ENCODE measurements at regions not wholly inside any gene's neighbourhood (a gene's known extent, or its start where the extent isn't known, plus 50 kb on each side); places are given as distances from the start of the nearest gene placed in this dataset.
"Not testable (repeated sequence)": the region's sequence is repeated elsewhere in the genome, so short reads cannot be mapped to it uniquely, and the experiment has no call there.

DNA sequence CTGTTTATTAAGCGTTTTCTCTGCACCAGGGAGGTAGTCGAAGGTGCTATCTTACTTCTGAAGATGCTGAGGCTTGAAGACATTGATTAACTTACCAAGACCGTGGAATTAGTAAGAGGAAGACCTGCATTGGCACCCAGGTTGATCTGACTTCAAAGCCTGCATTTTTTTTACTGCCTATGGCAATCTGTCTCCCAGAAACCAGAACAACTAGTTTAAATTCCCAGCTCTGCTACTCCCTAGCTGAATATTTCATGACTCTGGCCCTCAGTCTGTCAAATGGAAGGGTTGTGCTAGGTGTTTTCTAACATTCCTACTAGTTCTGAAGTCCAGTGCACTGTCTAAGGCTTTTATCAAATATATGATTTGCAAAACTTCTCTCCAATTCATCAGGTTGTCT, 52.0 kb upstream of the GRAMD1B start:
- no peak for DNase-seq

DNA sequence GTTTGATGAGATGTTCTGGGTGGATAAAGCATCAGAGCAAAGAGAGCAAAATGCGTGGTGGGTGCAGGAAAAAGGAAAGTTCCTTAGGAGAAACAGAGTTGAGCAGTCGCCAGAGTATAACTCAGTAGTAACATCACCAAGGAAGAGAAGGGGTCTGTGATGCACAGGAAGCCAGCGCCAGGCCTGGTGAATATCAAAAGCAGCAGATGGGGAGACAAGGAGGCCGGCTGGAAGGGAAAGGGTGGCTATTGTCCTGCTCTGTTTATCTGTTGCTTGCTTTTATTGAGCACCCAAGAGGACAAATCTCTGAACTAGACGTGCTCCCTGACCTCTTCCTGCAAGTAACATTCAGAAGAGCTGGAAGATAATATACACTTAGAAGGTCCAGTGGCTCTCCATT, 52.7 kb upstream of the GRAMD1B start:
- no peak for DNase-seq

DNA sequence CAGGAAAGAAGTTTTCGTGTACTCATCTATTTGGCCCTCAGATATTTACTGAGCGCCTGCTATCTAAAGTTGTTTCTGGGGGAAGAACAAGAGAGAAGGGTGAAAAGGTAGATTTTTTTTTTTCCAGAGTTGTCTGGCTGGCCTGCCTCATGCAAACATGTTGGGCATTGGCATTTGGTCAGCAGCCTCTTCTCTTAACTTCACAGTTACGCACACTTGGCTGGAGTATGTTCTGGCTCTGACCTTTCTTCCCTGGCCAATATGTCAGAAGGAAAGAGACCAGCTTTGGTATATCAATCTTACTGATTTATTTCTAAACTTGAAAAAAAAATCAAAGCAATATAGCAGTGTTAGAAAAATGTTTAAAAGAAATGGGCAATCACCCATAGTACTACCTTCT, 54.2 kb upstream of the GRAMD1B start:
- no peak for DNase-seq

DNA sequence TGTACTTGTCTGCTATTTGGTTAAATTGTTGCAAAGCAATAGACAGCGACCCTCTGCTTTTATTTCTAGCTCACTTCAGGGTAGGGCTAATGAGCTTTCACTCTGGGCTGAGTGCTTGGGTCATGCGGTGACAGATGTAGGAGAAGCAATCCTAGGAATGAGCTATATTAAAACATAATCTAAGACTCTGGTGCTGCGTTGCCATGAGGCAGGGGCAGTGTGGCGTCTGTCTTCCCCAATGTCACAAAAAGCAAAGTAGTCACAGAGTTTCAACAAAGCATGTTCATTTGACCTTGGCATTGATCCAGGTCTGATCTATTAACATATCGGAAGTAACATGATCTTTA, 55.5 kb upstream of the GRAMD1B start:
- DNase-seq: no peak

DNA sequence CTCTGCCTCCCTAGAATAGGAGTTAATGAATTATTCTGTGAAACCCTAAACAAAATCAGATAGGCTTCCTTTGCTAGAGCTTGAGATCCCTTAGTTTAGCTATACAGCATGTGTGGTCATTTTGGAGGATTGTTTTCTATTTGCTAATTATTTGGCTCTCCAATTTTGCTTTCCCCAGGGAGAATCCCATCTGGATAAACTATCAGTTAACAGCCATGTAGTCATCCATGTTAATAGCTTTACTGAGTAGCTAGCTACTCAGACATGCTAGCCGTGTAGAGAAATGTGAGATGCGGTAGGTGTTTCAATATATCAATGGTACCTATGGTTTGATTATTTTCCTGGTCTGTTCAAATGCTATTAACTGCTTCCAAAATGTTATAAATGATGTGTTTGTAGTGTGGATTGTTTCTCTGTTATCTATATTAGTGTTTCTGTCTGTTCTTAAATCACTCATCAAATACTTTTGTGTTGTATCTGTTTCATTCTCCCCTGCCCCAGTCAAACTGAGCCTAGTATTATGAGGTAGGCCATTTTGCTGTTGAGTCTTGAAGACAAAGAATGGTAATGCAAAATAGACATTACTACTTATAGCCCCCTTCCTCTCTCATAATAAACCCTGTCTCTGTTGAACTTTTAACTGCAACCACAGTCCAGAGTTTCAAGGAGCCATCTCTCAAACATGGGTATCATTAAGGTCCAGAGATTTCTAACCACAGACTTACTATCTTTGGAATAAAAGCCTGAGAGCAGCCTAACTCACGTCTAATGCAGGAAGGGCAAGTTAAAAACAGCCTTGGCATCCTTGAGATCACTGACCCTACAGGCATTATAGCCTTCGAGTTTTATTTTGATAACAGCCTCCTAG, 56.1 kb upstream of the GRAMD1B start:
- DNase-seq: no peak

DNA sequence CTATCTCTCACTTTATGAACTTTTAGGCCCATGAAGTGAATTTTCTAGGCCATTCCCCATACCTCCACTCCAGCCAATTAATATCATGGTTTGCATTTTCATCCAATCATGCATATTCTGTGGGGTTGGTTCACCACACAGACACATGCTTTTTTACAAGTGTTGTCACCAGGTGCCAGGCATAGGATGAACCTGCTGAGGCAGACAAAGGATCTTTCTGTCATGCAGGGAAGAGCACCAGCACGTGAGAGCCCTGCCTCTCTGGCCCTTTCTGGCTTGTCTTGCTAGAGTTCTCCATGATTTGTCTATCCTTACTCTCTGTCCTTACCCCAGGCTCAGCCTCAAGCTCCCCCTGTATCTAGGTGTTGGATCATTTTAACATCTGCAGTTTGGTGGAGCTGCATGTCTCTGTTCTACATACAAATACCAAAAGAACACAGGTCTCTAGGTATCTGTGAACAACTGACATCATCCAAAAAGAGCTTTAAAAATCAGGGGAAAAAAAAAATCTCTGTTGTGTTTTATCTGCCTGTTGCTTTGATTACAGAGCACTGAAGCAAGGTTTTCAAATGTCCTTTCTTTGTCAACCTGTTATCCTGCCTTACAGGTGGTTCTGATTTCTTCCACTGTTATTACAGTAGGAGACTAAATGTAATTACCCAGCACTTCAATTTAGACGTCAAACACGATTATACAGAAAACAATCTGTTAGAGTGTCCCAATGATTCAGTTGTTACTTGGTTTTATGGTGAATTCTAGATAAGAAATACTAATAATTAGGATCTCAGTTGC, 58.4 kb upstream of the GRAMD1B start:
- DNase-seq: no peak

DNA sequence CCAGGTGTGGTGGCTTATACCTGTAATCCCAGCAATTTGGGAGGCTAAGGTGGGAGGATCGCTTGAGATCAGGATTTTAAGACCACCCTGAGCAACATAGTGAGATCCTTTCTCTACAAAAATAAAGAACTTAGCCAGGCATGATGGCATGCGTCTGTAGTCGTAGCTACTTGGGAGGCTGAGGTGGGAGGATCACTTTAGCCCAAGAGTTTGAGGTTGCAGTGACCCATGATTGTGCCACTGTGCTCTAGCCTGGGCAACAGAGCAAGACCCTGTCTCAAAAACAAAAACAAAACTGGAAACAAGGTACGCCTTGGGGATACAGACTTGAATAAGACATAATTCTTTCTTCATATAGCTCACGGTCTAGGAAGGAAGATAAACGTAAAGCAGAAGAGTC, 63.1 kb upstream of the GRAMD1B start:
- no peak for DNase-seq

DNA sequence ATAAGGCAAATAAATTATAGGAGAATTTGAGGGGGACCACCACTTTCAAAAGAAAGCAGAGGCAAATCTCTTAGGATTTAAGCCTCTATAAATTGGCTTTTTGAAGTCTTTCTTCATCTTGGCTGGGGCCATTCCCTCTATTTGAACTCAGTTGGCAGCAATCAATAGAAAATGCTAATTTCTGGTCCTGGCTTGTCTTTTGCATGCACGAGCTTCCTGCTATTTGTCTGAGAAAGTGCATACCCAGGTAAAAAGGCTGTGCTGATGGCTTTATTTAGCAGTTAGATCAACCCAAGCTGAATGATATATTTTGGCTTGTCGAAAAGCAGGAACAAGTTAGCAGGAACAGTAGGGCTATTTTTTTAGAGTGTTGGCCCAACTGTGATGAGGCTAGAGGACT, 64.1 kb upstream of the GRAMD1B start:
- no peak for DNase-seq

DNA sequence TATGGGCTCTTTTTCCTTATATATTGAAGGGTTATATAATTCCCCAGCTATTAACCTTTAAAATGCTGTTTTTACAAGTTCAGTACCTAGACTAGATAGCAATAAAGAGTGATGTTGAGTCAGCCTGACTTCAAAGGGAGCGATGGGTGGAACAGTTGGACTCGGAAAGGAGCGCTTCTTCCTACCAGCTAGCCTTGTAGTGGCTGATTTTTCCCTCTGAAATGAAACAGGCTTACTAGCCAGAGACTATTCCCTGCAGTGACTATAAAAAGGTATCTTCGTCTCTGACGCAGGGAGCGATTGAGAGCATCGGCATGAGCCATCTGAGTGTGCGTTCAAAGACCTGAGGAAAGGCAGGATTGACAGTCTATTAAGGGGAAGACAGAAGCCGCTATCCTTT, 66.0 kb upstream of the GRAMD1B start:
- DNase-seq: no peak

DNA sequence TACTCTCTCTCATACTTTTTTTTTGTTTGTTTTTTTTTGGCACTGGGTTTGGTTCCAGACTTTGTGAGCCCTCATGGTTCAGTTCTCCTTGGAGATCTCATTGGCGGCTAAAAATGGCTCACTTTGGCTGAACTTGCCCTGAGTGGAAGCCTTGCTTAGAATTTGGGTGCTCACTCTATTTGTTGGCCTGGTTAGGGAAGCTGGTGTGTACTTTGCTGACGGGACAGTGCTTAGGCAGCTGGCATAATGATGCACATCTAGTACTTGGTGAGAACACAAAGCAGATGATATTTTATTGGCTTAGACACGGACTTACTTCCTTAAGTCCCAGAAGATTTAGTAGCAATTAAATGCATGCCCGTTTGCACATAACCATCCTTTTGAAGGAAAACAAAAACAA, 66.5 kb upstream of the GRAMD1B start:
- DNase-seq: no peak

DNA sequence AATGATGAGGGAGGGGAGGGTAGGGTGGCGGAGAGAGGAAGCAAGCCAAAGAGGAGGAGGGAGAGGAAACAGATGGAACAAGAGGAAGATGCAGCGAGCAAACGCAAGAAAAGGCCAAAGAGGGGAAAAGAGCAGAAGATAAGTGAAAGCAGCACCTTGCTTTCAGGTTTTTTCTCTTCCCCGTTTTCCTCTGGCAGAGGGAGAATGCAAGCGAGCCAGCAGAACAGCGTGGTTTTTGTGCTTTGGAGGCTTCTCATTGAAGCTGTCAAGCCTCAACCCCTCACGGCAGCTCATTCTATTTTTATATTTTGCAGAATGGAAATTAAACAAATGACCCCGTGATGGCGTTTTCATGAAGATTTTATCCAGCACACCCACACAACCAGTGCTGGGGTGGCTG, 67.1 kb upstream of the GRAMD1B start:
- DNase-seq: no peak

DNA sequence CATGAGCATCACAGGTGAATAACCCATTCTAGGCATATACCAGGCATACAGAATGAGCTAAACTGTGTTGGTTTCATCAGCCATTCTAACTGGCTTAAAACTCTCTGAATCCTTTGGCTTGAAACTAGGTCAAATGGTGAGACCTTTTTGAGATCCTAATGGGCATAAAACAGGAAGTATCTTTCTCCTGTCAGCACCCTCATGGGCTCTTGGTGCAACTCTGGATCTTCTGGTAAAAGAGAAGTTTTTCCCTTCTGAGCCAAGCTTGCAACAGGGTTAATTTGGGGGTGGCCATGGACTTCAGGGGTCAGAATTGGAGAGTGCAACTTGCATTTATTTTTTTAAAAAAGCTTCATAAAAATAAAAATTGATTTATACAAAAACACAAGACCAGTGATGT, 67.9 kb upstream of the GRAMD1B start:
- DNase-seq: no peak

DNA sequence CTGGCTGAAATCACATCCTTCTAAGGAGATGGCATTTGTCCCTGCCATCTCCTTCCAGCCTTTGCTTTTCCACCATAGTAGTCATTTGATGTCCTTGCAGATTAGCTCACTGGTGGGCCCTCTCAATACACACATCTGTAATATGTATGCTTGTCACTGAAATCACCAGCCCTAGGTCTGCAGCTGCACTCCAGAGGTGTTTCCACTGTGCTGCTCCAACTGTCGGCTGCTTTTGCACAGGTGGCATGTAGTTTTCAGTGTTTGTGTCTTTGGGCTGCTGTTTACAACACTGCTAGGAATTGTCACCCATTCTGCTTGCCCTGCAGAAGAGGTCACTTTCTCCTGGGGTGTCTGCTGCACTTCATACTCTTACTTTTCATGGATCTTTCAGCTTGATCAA, 69.0 kb upstream of the GRAMD1B start:
- DNase-seq: no peak

DNA sequence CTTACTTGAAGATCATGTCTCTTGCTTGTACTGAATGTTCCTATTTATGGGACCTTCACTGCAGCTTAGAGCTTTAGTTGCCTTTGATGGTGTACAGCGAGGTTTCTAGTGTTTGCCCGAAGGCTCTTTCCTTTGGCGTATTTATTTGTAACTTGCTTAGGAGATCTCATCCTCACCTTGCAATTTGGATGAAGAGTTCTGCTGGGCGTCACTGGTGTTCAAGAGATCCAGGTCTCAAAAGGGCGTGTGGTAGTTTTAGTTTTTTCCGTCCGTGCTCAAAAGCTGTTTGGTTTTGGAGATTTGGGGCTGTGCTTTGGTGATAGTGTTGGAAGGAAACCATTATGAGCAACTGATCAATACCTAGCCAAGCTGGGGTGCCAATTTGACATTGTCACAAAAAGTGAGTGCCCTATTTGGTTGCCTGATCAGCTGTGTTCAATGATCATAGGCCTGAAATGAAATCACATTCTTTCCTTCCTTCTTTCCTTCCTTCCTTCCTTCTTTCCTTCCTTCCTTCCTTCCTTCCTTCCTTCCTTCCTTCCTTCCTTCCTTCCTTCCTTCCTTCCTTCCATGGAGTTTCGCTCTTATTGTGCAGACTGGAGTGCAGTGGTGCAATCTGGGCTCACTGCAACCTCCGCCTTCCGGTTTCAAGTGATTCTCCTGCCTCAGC, 69.7 kb upstream of the GRAMD1B start:
- DNase-seq: no peak

DNA sequence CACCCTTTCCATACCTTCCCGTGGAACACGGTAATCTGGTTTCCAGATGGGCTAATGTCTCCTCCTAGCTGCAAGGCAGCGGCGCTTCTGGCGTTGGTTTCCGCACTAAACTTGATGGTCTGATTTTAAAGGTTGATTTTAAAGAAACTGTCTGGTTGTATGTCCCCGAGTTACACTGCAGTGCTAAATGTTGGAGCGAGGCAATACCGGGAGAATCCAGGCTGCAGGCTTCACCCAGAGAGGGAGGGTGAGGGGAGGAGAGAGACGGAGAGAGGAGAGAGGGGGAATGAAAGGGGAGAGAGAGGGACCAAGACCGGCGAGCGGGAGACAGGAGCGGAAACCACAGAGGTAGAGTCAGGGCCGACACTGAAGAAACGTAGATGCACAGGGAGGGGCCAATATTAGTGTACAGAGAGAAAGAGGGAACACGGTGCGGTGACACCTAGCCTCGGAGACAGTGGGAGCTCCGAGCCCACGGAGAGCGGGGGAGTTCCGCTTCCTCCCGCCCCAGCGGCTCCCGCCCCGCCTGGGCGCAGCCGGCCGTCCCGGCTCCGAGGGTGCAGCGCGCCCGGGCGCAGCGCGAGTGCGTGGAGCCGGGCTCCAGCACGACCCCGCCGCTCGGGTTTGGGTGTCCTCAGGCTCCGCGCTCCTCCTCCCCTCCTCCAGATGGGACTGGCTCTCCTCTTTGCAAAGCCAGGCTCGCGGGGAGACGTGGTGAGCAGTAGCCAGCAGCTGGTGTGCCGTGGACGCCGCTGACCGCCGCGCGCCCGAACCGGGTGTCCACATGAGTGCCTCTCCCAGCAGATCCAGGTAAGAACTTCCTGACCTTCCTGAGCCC, 71.9 kb upstream of the GRAMD1B start:
- DNase-seq: peak; percentile 67

DNA sequence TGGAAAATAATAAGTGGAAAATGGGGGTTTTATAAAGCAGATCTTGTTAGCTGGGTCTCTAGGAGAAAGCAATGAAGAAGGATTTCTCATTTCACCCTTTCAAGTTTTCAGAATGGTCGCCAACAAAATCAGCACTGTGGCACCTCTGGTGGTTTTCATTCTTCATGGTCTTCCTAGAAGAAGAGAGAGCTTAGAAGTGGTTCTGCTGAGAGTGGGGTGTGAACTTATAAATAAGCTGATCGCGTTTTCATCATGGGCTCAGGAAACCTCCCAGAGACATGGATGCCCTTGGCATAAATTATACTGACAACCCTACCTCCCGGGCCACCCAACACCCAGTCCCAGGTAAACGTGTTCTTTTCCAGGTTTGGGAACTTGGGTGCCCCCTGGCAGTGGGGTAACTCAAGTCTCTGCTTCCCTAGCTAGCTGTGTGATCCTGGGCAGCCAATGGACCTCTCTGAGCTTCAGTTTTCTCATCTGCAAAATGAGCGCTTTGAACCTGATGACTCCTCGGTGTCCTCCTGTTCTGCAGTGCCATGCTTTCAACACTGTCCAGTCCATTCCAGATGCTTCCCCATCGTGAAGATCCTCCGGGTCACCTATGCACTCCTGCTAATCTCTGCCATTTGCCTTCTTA, 72.6 kb upstream of the GRAMD1B start:
- peak; percentile 60 for DNase-seq

DNA sequence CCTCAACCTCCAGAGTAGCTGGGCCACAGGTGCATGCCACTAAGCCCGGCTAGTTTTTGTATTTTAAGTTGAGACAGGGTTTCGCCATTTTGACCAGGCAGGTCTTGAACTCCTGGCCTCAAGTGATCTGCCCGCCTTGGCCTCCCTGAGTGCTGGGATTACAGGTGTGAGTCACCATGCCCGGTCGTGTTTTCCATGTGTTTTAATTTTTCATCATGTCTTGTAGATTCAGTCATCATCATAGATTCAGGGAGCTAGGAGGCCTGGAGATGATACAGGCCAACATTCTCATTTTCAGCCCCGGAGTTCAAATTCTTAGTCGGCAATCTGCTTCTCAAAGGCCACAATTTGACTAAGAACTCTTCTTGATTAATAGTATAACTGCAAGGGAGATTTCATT, 73.5 kb upstream of the GRAMD1B start:
- no peak for DNase-seq

DNA sequence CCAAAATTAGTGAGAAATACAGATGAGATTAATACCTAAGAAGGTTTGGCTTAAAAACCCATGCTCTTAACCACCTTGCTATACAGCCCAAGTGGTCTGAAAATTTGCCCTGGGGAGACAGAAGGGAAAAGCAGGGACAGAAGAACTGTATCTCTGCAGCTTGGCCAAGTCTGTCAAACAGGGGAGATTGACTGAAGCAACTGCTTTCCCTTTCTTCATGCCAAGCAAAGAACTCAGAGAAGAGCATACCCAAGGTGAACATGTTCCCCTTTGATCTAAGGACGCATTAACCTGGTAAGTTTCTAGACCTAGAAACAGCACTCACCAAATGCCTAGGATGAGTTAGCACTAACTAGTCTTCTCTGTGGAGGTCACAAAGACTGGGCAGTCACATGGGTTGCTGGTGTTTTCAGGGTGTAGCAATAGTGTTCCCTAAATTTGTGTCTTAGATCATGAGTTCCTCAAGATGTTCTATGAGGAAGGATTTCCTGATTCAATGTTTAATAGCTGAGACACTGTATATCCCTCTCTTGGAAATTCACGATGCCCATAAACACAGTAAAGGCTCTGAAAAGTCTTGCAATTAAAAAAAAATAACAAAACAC, 75.6 kb upstream of the GRAMD1B start:
- no peak for DNase-seq

DNA sequence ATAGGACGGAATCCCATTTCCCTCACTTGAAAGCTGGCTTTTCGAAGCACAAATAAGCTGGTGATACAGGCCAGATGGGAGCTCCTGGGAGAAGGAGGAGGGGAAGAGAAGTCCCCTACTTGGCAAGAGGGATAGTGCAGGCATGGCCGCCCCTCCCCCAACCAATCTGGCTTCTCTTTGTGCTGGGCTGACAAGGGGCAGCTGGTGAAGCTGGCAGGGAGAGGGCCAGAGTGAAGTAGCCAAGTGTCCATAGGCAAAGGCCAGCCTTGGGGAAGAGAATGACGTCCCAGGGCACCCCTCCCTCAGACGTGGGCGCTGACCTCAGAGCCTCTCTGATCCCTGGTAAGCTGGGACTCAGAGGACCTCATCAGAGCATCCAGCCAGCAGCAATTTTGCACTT, 78.7 kb upstream of the GRAMD1B start:
- no peak for DNase-seq

DNA sequence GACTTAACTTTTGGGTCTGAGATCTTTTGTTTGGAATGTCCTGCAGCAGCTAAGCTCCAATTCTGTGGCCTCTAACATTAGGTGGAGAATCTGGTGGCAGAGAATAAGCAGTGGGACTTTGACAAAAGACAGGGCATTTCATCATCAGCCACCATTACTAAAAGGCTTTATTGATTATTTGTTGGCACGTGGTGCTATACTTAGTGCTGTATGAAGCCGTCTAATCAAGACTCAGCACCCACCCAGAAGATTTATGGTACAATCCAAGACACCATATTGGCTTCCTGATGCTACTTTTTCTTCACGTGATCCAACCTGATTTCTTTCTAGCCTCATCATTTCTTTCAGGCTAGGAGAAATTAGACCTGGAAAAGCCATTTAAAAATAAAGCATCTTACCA, 80.7 kb upstream of the GRAMD1B start:
- DNase-seq: no peak

DNA sequence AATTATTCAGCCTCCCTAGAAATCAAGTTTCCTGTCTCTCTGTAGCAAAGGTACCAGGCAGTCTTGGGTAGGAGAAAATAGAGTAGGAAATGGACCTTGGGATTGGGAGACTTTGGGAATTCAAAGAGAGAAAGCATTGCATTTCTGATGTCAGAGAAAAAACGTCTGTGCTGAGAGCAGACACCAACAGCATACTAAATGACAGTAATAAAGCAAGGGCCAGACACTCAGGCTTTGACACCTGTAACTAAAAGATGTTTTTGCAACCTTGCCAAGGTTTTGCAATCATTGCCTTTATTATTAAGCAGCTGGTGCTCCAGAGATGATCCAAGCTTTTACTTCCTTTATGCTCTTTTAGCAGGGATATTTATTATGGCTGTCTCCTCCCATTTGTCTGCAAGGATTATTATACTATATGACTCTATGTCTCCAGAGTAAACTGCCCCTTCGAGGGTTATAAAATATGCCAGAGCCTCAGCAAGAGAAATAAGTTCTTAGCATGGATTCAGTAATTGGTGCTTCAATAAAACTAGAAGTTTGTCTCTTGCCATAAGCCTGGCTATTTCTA, 85.2 kb upstream of the GRAMD1B start:
- DNase-seq: no peak

DNA sequence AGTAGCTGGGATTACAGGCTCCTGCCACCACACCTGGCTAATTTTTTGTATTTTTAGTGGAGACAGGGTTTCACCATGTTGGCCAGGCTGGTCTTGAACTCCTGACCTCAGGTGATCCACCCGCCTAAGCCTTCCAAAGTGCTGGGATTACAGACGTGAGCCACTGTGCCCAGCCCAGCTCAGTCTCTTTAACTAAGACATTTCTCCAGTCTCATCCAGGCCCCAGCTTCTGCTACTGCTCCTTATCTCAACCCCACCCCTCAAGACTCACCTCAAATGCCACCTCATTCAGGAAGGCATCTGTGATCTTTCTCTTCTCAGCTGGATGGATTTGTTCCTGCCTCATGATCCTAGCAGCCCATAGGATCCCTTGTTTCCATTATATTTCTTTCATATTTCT, 85.9 kb upstream of the GRAMD1B start:
- DNase-seq: not testable (repeated sequence)

Data from activated effector memory CD4-positive, alpha-beta T cell treated with anti-CD3 and anti-CD28 coated beads, Interleukin-2, amount 50 U/mL, for 16 hours (primary cell).